Testis (tissue), 2 donors: ENCODE measurements at regions not wholly inside any gene's neighbourhood (a gene's known extent, or its start where the extent isn't known, plus 50 kb on each side); places are given as distances from the start of the nearest gene placed in this dataset.

ENCODE experiments used
- POLR2A ChIP-seq: fragments of 450-650 bp; IDR thresholded peaks from one replicate; pipeline ENCODE4 v1.6.1; 2017; ENCODE audit warnings: antibody characterized with exemption, mild to moderate bottlenecking, moderate library complexity
- TF ChIP-seq, protein P1 (sequence below), 3 experiments: fragments of 450-650 bp in 2 of 3; fragments of 200-600 bp in 1 of 3; sonication (generic) in 1 of 3; IDR thresholded peaks; one replicate each; pipeline ENCODE4 v1.5.1; 2016 to 2019; ENCODE audit warnings: antibody characterized with exemption in 3 of 3, mild to moderate bottlenecking in 2 of 3, moderate library complexity in 1 of 3

GRCh38 chr20:40101560-40101959, 587.5 kb downstream of the MAFB start:
- TF ChIP-seq POLR2A = no peak
- TF ChIP-seq, protein P1, sequence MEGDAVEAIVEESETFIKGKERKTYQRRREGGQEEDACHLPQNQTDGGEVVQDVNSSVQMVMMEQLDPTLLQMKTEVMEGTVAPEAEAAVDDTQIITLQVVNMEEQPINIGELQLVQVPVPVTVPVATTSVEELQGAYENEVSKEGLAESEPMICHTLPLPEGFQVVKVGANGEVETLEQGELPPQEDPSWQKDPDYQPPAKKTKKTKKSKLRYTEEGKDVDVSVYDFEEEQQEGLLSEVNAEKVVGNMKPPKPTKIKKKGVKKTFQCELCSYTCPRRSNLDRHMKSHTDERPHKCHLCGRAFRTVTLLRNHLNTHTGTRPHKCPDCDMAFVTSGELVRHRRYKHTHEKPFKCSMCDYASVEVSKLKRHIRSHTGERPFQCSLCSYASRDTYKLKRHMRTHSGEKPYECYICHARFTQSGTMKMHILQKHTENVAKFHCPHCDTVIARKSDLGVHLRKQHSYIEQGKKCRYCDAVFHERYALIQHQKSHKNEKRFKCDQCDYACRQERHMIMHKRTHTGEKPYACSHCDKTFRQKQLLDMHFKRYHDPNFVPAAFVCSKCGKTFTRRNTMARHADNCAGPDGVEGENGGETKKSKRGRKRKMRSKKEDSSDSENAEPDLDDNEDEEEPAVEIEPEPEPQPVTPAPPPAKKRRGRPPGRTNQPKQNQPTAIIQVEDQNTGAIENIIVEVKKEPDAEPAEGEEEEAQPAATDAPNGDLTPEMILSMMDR (IDR thresholded peaks at IDR 0.05) = no peak
